Calu3 (cell line): ENCODE measurements at regions not wholly inside any gene's neighbourhood (a gene's known extent, or its start where the extent isn't known, plus 50 kb on each side); places are given as distances from the start of the nearest gene placed in this dataset.
"Not testable (repeated sequence)": the region's sequence is repeated elsewhere in the genome, so short reads cannot be mapped to it uniquely, and the experiment has no call there.

Experiments used
- BruUV-seq: library from RNA; stranded (reverse); fragments of 400-500 nt; replicated peaks from 2 replicates; lab custom pipeline; 2021; lab: Mats Ljungman, UMichigan
- CTCF ChIA-PET: fragments of 300-600 bp; sonication (Branson Sonifier 250); formaldehyde crosslinking; loops from one replicate; lab custom pipeline; 2022; ENCODE audit warnings: antibody characterized with exemption; lab: Charles Lee
- DNase-seq: peaks from one replicate; pipeline ENCODE4 v3.0.0; 2022
- H3K27ac Mint-ChIP-seq: one replicate; pipeline ENCODE4 v1.8.0; 2022; ENCODE audit warnings: mixed read lengths; ENCODE audit not compliant: unreplicated experiment
- H3K27me3 Mint-ChIP-seq: one replicate; pipeline ENCODE4 v1.8.0; 2022; ENCODE audit warnings: mixed read lengths; ENCODE audit not compliant: unreplicated experiment
- H3K36me3 Mint-ChIP-seq: one replicate; pipeline ENCODE4 v1.8.0; 2022; ENCODE audit warnings: mild to moderate bottlenecking, moderate library complexity, mixed read lengths; ENCODE audit not compliant: insufficient read depth, unreplicated experiment
- H3K4me1 Mint-ChIP-seq: one replicate; pipeline ENCODE4 v1.8.0; 2022; ENCODE audit warnings: mild to moderate bottlenecking, low read depth, mixed read lengths; ENCODE audit not compliant: unreplicated experiment
- H3K4me3 Mint-ChIP-seq: one replicate; pipeline ENCODE4 v1.8.0; 2022; ENCODE audit warnings: mild to moderate bottlenecking, low read depth, moderate library complexity, mixed read lengths; ENCODE audit not compliant: unreplicated experiment
- H3K9me3 Mint-ChIP-seq: one replicate; pipeline ENCODE4 v1.8.0; 2022; ENCODE audit warnings: low read depth, mixed read lengths; ENCODE audit not compliant: unreplicated experiment
- intact Hi-C: fragments of 100-400 bp; cut with micrococcal nuclease; formaldehyde crosslinking; loops from one replicate; pipeline ENCODE4 v1.10.0; 2022; ENCODE audit not compliant: unreplicated experiment
- TF ChIP-seq, protein P1 (sequence below): fragments of 200-600 bp; IDR thresholded peaks from one replicate; pipeline ENCODE4 v1.8.0; 2022; ENCODE audit warnings: antibody characterized with exemption; ENCODE audit not compliant: unreplicated experiment

DNA sequence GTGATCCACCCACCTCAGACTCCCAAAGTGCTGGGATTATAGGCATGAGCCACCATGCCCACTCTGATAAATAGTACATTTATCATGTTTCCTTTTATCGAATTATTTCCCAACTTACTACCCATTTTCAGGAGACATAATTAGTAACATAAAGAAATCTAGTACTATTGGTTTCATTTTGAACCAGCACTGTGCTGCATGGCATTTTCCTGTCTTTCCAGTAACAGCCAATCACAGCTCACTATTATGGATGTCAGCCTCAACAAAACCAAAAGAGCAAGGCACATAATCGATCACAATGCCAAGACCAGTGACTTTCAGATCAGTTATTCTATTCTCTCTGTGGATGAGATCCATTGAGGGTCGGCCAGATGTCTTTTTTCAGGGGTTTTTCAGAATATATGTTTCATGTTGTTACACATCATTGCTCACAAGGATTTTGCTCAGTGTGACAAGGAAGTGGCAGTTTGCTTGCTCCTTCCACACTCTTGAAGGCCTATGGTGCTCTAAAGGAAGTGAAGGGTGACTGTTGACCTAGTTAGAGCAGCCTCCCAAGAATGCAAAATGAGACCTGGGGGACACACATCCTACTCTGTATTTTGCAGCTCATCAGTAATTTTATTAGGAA, 233.4 kb downstream of the KCNRG start:
- H3K36me3 Mint-ChIP-seq, result no peaks in the 10 kb centered on the region
- H3K27me3 Mint-ChIP-seq, result no peaks in the 10 kb centered on the region
- no peak overlapping the region for H3K27ac Mint-ChIP-seq
- BruUV-seq, result no TSS peak
- peaks cover 3% of the 10 kb centered on the region for H3K9me3 Mint-ChIP-seq
- no peak overlapping the region for H3K4me3 Mint-ChIP-seq
- CTCF ChIA-PET, result no interaction called here
- H3K4me1 Mint-ChIP-seq, result peaks cover 21% of the 10 kb centered on the region
- DNase-seq, result no peak
- intact Hi-C loops, result loop anchor here (10.0 kb wide), 1 partner anchor 116 kb away; no protein-coding TSS in a partner anchor
- TF ChIP-seq, protein P1, sequence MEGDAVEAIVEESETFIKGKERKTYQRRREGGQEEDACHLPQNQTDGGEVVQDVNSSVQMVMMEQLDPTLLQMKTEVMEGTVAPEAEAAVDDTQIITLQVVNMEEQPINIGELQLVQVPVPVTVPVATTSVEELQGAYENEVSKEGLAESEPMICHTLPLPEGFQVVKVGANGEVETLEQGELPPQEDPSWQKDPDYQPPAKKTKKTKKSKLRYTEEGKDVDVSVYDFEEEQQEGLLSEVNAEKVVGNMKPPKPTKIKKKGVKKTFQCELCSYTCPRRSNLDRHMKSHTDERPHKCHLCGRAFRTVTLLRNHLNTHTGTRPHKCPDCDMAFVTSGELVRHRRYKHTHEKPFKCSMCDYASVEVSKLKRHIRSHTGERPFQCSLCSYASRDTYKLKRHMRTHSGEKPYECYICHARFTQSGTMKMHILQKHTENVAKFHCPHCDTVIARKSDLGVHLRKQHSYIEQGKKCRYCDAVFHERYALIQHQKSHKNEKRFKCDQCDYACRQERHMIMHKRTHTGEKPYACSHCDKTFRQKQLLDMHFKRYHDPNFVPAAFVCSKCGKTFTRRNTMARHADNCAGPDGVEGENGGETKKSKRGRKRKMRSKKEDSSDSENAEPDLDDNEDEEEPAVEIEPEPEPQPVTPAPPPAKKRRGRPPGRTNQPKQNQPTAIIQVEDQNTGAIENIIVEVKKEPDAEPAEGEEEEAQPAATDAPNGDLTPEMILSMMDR, result no peak

DNA sequence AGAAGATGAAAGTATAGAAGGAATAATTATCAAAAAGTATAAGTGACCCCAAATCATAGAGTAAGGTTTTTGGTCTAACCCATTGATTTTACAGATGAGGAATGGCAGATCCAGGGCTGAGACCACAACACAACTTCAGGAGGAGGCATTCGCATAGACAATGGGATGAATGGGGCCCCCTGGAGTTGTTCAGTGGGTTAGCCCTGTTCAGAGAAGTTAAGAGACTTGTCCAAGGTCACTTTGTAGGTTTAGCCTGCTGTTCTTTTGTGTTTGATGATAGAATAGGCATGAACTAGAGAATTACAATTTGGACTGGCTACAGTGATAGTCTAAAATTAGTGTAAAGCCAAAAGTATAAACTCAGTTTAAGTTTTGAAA, 233.9 kb downstream of the KCNRG start:
- BruUV-seq, result no TSS peak
- peaks cover 3% of the 10 kb centered on the region for H3K9me3 Mint-ChIP-seq
- H3K27me3 Mint-ChIP-seq, result no peaks in the 10 kb centered on the region
- CTCF ChIA-PET, result no interaction called here
- TF ChIP-seq, protein P1, result no peak
- H3K27ac Mint-ChIP-seq, result no peak overlapping the region
- intact Hi-C loops, result loop anchor here (10.0 kb wide), 1 partner anchor 116 kb away; no protein-coding TSS in a partner anchor
- no peak overlapping the region for H3K4me3 Mint-ChIP-seq
- DNase-seq, result no peak
- no peaks in the 10 kb centered on the region for H3K36me3 Mint-ChIP-seq
- peaks cover 16% of the 10 kb centered on the region for H3K4me1 Mint-ChIP-seq

DNA sequence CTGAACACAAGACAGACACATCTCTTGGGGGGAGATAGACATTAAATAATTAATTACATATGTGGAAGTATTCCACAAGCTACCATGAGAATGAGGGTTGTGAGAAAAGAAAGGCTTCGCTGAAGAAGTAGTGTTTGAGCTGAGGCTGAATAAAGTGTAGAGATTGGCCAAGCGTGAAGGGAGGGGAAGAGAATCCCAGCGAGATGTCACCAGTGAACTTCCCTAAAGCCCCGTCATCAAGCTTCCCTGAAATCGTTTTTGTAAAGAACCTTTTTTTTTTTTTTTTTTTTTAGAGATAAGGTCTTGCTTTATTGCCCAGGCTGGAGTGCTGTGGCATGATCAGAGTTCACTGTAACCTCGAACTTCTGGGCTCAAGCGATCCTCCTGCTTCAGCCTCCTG, 235.2 kb downstream of the KCNRG start:
- DNase-seq, result no peak
- Mint-ChIP-seq H3K27me3 (no peaks in the 10 kb centered on the region), H3K4me3 (no peak overlapping the region), H3K9me3 (peaks cover 3% of the 10 kb centered on the region), H3K36me3 (no peaks in the 10 kb centered on the region), H3K4me1 (peaks cover 3% of the 10 kb centered on the region), H3K27ac (no peak overlapping the region)
- no TSS peak for BruUV-seq
- TF ChIP-seq, protein P1, result no peak
- intact Hi-C loops, result no loop called here
- CTCF ChIA-PET, result interaction anchor here (0.6 to 0.7 kb wide), 3 partner anchors 107 to 385 kb away, joined by 3 to 6 read pairs (median 4); no protein-coding TSS in a partner anchor

DNA sequence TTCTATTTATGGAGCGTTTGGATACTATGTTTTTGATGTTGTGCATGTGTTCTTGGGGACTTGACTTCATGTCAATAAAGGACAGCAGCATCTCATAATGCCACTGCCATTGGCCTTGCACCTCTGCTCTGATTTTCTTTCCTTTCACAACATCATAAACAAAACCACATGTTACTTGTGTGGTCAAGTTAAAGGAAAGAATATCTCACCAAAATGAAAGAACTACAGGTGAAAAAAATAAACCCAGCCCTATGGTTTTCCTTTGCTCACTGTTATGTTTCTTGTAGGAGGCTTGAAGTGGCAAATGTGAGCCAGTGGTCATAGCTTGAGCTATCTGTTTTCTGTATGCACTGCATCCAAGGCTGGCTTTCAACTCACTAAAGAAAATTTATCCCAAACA, 240.4 kb downstream of the KCNRG start:
- CTCF ChIA-PET, result no interaction called here
- no TSS peak for BruUV-seq
- no peak overlapping the region for H3K4me3 Mint-ChIP-seq
- H3K36me3 Mint-ChIP-seq, result no peaks in the 10 kb centered on the region
- intact Hi-C loops, result no loop called here
- no peak for DNase-seq
- no peaks in the 10 kb centered on the region for H3K4me1 Mint-ChIP-seq
- no peaks in the 10 kb centered on the region for H3K27me3 Mint-ChIP-seq
- no peak overlapping the region for H3K27ac Mint-ChIP-seq
- H3K9me3 Mint-ChIP-seq, result peaks cover 3% of the 10 kb centered on the region
- TF ChIP-seq, protein P1, result no peak

DNA sequence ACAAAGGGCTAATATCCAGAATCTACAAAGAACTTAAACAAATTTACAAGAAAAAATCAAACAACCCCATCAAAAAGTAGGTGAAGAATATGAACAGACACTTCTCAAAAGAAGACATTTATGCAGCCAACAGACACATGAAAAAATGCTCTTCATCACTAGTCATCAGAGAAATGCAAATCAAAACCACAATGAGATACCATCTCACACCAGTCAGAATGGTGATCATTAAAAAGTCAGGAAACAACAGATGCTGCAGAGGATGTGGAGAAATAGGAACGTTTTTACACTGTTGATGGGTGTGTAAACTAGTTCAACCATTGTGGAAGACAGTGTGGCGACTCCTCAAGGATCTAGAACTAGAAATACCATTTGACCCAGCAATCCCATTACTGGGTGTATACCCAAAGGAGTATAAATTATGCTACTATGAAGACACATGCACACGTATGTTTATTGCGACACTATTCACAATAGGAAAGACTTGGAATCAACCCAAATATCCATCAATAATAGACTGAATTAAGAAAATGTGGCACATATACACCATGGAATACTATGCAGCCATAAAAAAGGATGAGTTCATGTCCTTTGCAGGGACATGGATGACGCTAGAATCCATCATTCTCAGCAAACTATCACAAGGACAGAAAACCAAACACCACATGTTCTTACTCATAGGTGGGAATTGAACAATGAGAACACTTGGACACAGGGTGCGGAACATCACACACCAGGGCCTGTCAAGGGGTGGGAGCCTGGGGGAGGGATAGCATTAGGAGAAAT, 241.5 kb downstream of the KCNRG start:
- H3K36me3 Mint-ChIP-seq, H3K27ac Mint-ChIP-seq, H3K27me3 Mint-ChIP-seq, DNase-seq, H3K9me3 Mint-ChIP-seq, CTCF ChIA-PET, BruUV-seq, intact Hi-C loops, H3K4me1 Mint-ChIP-seq, H3K4me3 Mint-ChIP-seq: not testable (repeated sequence)
